SK-N-MC (cell line): ENCODE measurements at regions not wholly inside any gene's neighbourhood (a gene's known extent, or its start where the extent isn't known, plus 50 kb on each side); places are given as distances from the start of the nearest gene placed in this dataset.

Experiments used
- EZH2 ChIP-seq: fragments of 200-600 bp; sonication (generic); IDR thresholded peaks from one replicate; pipeline ENCODE4 v1.6.1; 2017; ENCODE audit warnings: antibody characterized with exemption
- POLR2AphosphoS5 ChIP-seq: IDR thresholded peaks from 2 replicates; pipeline ENCODE4 v1.6.1; 2012; ENCODE audit warnings: mild to moderate bottlenecking, low read depth, low read length, borderline replicate concordance

- TF ChIP-seq POLR2AphosphoS5 (no peak), EZH2 (no peak)
Observed at GRCh38 chr5:103450333-103451061, 112.1 kb downstream of the NUDT12 start.
